ENCODE measurements at regions not wholly inside any gene's neighbourhood (a gene's known extent, or its start where the extent isn't known, plus 50 kb on each side); places are given as distances from the start of the nearest gene placed in this dataset.

DNA sequence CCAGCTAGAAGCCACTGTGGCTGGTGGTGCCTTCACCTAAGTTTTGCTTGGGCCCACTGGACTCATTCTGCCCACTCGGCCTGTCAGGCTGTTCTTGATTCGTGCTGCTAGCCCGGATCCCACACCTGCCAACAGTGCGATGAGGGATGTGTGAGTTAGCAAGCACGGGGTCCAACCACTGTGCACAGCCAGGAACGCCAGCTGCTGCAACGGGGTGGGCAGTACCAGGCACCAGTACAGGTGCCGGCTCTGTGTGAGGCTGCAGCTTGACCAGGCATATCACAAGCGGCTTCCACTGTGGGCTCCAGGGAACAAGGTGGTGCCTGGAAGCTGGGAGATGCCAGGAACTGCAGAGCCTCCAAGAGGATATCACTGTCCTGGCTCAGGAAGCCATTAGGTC is 481.2 kb downstream of the OTOL1 start:
- TF ChIP-seq, protein P1, sequence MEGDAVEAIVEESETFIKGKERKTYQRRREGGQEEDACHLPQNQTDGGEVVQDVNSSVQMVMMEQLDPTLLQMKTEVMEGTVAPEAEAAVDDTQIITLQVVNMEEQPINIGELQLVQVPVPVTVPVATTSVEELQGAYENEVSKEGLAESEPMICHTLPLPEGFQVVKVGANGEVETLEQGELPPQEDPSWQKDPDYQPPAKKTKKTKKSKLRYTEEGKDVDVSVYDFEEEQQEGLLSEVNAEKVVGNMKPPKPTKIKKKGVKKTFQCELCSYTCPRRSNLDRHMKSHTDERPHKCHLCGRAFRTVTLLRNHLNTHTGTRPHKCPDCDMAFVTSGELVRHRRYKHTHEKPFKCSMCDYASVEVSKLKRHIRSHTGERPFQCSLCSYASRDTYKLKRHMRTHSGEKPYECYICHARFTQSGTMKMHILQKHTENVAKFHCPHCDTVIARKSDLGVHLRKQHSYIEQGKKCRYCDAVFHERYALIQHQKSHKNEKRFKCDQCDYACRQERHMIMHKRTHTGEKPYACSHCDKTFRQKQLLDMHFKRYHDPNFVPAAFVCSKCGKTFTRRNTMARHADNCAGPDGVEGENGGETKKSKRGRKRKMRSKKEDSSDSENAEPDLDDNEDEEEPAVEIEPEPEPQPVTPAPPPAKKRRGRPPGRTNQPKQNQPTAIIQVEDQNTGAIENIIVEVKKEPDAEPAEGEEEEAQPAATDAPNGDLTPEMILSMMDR (conservative IDR thresholded peaks at IDR 0.05; ENCODE audit: low read depth, low read length), result no peak
- TF ChIP-seq EZH2 (IDR thresholded peaks at IDR 0.05; ENCODE audit: borderline replicate concordance, low read depth, low read length, poor library complexity, severe bottlenecking), result no peak

Data from A673 (cell line).